ENCODE measurements at regions not wholly inside any gene's neighbourhood (a gene's known extent, or its start where the extent isn't known, plus 50 kb on each side); places are given as distances from the start of the nearest gene placed in this dataset.

- DNase-seq (ENCODE audit: low spot score): no peak
- TF ChIP-seq, protein P1, sequence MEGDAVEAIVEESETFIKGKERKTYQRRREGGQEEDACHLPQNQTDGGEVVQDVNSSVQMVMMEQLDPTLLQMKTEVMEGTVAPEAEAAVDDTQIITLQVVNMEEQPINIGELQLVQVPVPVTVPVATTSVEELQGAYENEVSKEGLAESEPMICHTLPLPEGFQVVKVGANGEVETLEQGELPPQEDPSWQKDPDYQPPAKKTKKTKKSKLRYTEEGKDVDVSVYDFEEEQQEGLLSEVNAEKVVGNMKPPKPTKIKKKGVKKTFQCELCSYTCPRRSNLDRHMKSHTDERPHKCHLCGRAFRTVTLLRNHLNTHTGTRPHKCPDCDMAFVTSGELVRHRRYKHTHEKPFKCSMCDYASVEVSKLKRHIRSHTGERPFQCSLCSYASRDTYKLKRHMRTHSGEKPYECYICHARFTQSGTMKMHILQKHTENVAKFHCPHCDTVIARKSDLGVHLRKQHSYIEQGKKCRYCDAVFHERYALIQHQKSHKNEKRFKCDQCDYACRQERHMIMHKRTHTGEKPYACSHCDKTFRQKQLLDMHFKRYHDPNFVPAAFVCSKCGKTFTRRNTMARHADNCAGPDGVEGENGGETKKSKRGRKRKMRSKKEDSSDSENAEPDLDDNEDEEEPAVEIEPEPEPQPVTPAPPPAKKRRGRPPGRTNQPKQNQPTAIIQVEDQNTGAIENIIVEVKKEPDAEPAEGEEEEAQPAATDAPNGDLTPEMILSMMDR (IDR thresholded peaks at IDR 0.05; ENCODE audit: extremely low read depth, missing control alignments): no peak
Measured at GRCh38 chr21:16377120-16377658, 647.4 kb downstream of the USP25 start.

- no peak for DNase-seq (ENCODE audit: low spot score)
- TF ChIP-seq, protein P1 (IDR thresholded peaks at IDR 0.05; ENCODE audit: extremely low read depth, missing control alignments): no peak
Measured at GRCh38 chr21:16377857-16378256, 648.1 kb downstream of the USP25 start.

DNA sequence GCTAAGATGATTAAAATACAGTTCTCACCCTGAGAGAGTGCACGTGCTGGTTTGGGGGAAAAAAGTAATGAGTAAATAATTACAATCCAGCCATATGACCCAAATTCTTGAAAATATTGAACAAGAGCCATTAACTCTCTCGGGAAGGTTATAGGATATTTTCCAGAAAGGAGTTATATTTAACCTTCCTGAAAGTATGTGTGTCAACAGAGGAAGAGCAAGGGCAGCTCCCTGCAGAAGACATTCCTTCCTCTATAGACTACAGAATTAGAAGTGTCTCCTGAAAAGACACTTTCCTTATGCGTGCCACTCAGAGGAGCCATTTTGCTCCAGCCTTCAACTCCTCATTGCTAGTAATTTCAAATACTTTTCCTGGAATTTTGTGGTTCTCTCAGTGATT, 648.7 kb downstream of the USP25 start:
- TF ChIP-seq, protein P1 (IDR thresholded peaks at IDR 0.05; ENCODE audit: extremely low read depth, missing control alignments): no peak
- no peak for DNase-seq (ENCODE audit: low spot score)

DNA sequence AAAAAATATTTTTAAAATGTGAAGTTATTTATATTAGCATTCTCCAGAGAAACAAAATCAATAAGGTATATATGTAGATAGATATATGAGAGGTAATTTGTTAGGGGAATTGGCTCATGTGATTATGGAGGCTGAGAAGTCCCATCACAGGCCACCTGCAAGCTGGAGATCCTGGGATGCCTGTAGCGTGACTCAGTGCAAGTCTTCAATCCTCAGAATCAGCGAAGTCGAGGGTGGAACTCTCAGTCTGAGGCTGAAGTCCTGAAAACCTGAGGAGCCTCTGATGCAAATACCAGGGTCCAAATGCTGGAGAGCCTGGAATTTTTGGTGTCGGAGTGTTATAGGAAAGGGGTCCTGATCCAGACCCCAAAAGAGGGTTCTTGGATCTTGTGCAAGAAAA, 658.5 kb downstream of the USP25 start:
- TF ChIP-seq, protein P1 (IDR thresholded peaks at IDR 0.05; ENCODE audit: extremely low read depth, missing control alignments): no peak
- DNase-seq (ENCODE audit: low spot score): no peak

DNA sequence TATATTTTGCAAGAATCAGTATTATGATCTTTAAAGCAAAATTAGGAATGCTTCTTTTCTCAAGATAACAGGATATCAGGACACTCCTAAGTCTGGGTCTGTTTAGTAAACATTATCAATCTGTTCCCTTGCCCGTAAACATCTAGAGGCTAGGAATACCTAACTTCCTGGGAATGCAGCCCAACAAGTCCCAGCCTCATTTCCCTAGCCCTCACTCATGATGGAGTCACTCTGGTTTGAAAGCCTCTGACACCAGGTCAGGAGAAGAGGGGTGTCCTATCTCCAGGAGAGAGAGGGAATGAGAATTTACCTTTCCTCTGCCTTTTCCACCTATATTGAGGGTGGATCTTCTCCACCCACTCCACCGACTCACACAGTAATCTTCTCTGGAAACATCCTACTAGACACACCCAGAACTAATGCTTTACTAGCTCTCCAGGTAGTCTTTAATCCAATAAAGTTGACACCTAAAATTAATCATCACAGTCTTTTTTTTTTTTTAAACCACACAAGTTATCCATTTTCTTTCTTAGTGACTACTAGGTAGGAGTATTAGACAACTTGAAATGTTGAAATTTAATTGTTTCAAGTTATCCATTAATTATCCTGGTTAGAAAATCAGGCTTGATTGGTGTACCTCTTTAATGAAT, 659.3 kb downstream of the USP25 start:
- TF ChIP-seq, protein P1 (IDR thresholded peaks at IDR 0.05; ENCODE audit: extremely low read depth, missing control alignments): no peak

GRCh38 chr21:16389643-16390042, 659.9 kb downstream of the USP25 start:
- no peak for DNase-seq (ENCODE audit: low spot score)

More for the DNA sequence above, 659.3 kb downstream of the USP25 start:
- DNase-seq (ENCODE audit: low spot score): no peak

DNA sequence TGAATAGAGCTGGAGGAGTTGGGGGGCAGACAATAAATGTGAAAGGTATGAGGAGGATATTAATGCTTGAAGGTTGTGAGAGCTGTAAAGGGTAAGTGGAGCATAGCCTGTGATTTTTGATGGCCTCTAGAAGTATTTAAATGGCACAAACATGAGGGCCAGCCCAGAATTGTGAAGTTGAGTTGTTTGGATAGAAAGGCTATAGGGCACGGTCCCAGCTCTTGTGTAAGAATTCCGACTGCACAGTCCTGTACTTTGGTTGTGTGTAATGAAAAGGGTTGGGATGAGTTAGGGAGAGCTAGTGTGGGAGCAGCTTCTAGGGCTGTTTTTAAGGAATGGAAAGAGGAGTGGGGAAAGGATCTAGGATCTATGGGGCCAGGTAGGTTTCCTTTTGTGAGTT, 665.5 kb downstream of the USP25 start:
- TF ChIP-seq, protein P1 (IDR thresholded peaks at IDR 0.05; ENCODE audit: extremely low read depth, missing control alignments): no peak

More at GRCh38 chr21:16389643-16390042, 659.9 kb downstream of the USP25 start:
- TF ChIP-seq, protein P1 (IDR thresholded peaks at IDR 0.05; ENCODE audit: extremely low read depth, missing control alignments): no peak

More for the DNA sequence above, 665.5 kb downstream of the USP25 start:
- no peak for DNase-seq (ENCODE audit: low spot score)

Measured in GM20000 (cell line).